WTC11 (cell line): ENCODE measurements at regions not wholly inside any gene's neighbourhood (a gene's known extent, or its start where the extent isn't known, plus 50 kb on each side); places are given as distances from the start of the nearest gene placed in this dataset.

Source experiments
- CTCF ChIP-seq: fragments of 200-600 bp; IDR thresholded peaks from 2 replicates; pipeline ENCODE4 v1.8.0; 2022; ENCODE audit warnings: antibody characterized with exemption
- E2F4 ChIP-seq: sonication (generic); formaldehyde crosslinking; IDR thresholded peaks from 2 replicates; pipeline ENCODE4 v1.8.1; 2022; ENCODE audit warnings: low read depth, mild to moderate bottlenecking, moderate library complexity, missing genetic modification reagents, borderline replicate concordance
- ELF4 ChIP-seq: sonication (generic); formaldehyde crosslinking; IDR thresholded peaks from 2 replicates; pipeline ENCODE4 v1.8.1; 2022; ENCODE audit warnings: low read depth, mild to moderate bottlenecking, moderate library complexity, missing genetic modification reagents
- ESRRA ChIP-seq: sonication (generic); formaldehyde crosslinking; IDR thresholded peaks from 2 replicates; pipeline ENCODE4 v1.8.1; 2022; ENCODE audit warnings: mild to moderate bottlenecking, missing genetic modification reagents, borderline replicate concordance
- FOXP1 ChIP-seq: sonication (generic); formaldehyde crosslinking; IDR thresholded peaks from 2 replicates; pipeline ENCODE4 v1.8.0; 2022; ENCODE audit warnings: missing genetic modification reagents, mild to moderate bottlenecking, moderate library complexity, borderline replicate concordance
- MLX ChIP-seq: sonication (generic); formaldehyde crosslinking; IDR thresholded peaks from 2 replicates; pipeline ENCODE4 v1.8.1; 2023; ENCODE audit warnings: mild to moderate bottlenecking, missing genetic modification reagents, moderate library complexity
- PRRX2 ChIP-seq: fragments of 250-450 bp; sonication (Bioruptor Pico); IDR thresholded peaks from 2 replicates; pipeline ENCODE4 v1.8.0; 2021; ENCODE audit warnings: mild to moderate bottlenecking
- SMAD4 ChIP-seq: sonication (generic); formaldehyde crosslinking; IDR thresholded peaks from 2 replicates; pipeline ENCODE4 v1.8.0; 2022; ENCODE audit warnings: mild to moderate bottlenecking, missing genetic modification reagents
- SP1 ChIP-seq: sonication (generic); formaldehyde crosslinking; conservative IDR thresholded peaks from 2 replicates; pipeline ENCODE4 v1.8.1; 2022; ENCODE audit warnings: missing genetic modification reagents
- STAT6 ChIP-seq: sonication (generic); formaldehyde crosslinking; conservative IDR thresholded peaks from 2 replicates; pipeline ENCODE4 v1.8.1; 2023; ENCODE audit warnings: mild to moderate bottlenecking, low read depth, missing genetic modification reagents, moderate library complexity
- USF1 ChIP-seq: sonication (generic); formaldehyde crosslinking; IDR thresholded peaks from 2 replicates; pipeline ENCODE4 v1.8.0; 2022; ENCODE audit warnings: mild to moderate bottlenecking, missing genetic modification reagents
- ZMAT4 ChIP-seq: fragments of 250-450 bp; sonication (Bioruptor Pico); IDR thresholded peaks from 2 replicates; pipeline ENCODE4 v1.9.0; 2021; ENCODE audit warnings: mild to moderate bottlenecking
- ZNF425 ChIP-seq: fragments of 250-450 bp; sonication (Bioruptor Pico); conservative IDR thresholded peaks from 2 replicates; pipeline ENCODE4 v1.9.0; 2021; ENCODE audit warnings: mild to moderate bottlenecking

GRCh38 chr11:123247813-123248379 lies 52.8 kb upstream of the CLMP start:
- no peak for TF ChIP-seq CTCF
- no peak for TF ChIP-seq E2F4 (CRISPR knock-in tag)
- TF ChIP-seq ZNF425, result no peak
- TF ChIP-seq ZMAT4 (CRISPR knock-in tag), result no peak
- no peak for TF ChIP-seq USF1
- TF ChIP-seq FOXP1, result no peak
- no peak for TF ChIP-seq SMAD4 (CRISPR knock-in tag)
- no peak for TF ChIP-seq SP1 (CRISPR knock-in tag)
- no peak for TF ChIP-seq MLX (CRISPR knock-in tag)
- no peak for TF ChIP-seq STAT6 (CRISPR knock-in tag)
- no peak for TF ChIP-seq ESRRA
- no peak for TF ChIP-seq PRRX2 (CRISPR knock-in tag)
- TF ChIP-seq ELF4 (CRISPR knock-in tag), result no peak
